ENCODE measurements at regions not wholly inside any gene's neighbourhood (a gene's known extent, or its start where the extent isn't known, plus 50 kb on each side); places are given as distances from the start of the nearest gene placed in this dataset.

DNA sequence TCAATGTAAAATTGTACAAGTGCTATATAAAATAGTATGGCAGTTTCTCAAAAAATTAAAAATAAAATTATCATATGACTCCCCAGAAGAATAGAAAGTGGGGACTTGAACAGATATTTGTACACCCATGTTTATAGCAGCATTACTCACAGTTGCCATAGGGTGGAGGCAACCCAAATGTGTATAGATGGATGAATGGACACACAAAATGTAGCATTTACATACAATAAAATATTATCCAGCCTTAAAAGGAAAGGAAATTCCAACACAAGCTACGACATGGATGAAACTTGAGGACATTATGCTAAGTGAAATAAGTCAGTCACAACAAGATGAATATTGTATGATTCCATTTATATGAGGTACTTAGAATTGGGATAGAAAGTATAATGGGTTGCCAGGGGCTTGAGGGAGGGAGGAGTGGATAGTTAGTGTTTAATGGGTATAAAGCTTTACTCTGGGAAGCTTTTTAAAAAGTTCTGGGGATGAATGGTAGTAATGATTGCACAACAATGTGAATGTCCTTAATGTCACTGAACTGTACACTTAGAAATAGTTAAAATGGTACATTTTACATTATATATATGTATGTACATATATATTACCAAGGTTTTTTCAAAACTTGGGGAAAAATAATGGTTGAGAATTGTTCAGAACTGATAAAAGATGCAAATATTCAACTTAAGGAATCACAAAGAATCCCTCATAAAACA, 53.0 kb upstream of the ADORA3 start:
- Histone ChIP-seq H2BK5ac (ENCODE audit: low read depth, low read length, poor library complexity, severe bottlenecking) (no peak overlapping the region), H4K91ac (ENCODE audit: low read length) (no peak overlapping the region), H3K79me1 (replicated peaks; ENCODE audit: low read length, poor library complexity, severe bottlenecking) (no peaks in the 10 kb centered on the region), H3K4ac (ENCODE audit: low read depth in 1 of 2, low read length in 2 of 2) (no peak overlapping the region), H3K4me3 (ENCODE audit: insufficient read depth in 1 of 2, low read depth in 1 of 2, low read length in 2 of 2) (no peak overlapping the region), H2BK120ac (ENCODE audit: low read depth, low read length) (no peak overlapping the region), H2AK5ac (ENCODE audit: low read length, severe bottlenecking) (no peak overlapping the region), H3K9me3 (ENCODE audit: control insufficient read depth, low read length) (no peaks in the 10 kb centered on the region), H3K23ac (ENCODE audit: low read length in 2 of 2) (no peak overlapping the region), H3K4me2 (ENCODE audit: low read length, poor library complexity, severe bottlenecking) (no peak overlapping the region), H2AFZ (ENCODE audit: low read depth, low read length) (no peak overlapping the region), H3K14ac (ENCODE audit: low read length in 2 of 2) (no peak overlapping the region), H3K27me3 (ENCODE audit: control insufficient read depth in 1 of 2, insufficient read depth in 1 of 2, low read length in 2 of 2) (no peaks in the 10 kb centered on the region), H3K36me3 (ENCODE audit: control insufficient read depth in 1 of 2, insufficient read depth in 2 of 2, low read depth in 1 of 2, low read length in 2 of 2) (no peaks in the 10 kb centered on the region), H4K8ac (ENCODE audit: low read length) (no peak overlapping the region), H2BK12ac (ENCODE audit: low read length in 2 of 2) (no peak overlapping the region), H3K4me1 (ENCODE audit: control insufficient read depth, insufficient read depth, low read depth, low read length) (no peaks in the 10 kb centered on the region), H3K27ac (ENCODE audit: low read length, poor library complexity, severe bottlenecking) (no peak overlapping the region), H3K18ac (ENCODE audit: low read depth in 1 of 2, low read length in 2 of 2) (no peak overlapping the region), H2BK15ac (ENCODE audit: low read depth, poor library complexity, severe bottlenecking) (no peak overlapping the region), H3K9ac (ENCODE audit: low read length) (no peak overlapping the region)
- DNase-seq: no peak
- WGBS: 100% methylated on average over 1 of the region's 1 CpG

GRCh38 chr1:111559736-111560279, 56.4 kb upstream of the ADORA3 start:
- no peak overlapping the region for H3K18ac ChIP-seq (ENCODE audit: low read depth in 1 of 2, low read length in 2 of 2)
- H4K91ac ChIP-seq (ENCODE audit: low read length): no peak overlapping the region
- no peak overlapping the region for H3K23ac ChIP-seq (ENCODE audit: low read length in 2 of 2)
- H2BK5ac ChIP-seq (ENCODE audit: low read depth, low read length, poor library complexity, severe bottlenecking): no peak overlapping the region
- H2AFZ ChIP-seq (ENCODE audit: low read depth, low read length): no peak overlapping the region
- peak overlapping the region; percentile 74 for H3K27ac ChIP-seq (ENCODE audit: low read length, poor library complexity, severe bottlenecking)
- DNase-seq: peak; percentile 40
- H3K9me3 ChIP-seq (ENCODE audit: control insufficient read depth, low read length): no peaks in the 10 kb centered on the region
- no peak overlapping the region for H2BK120ac ChIP-seq (ENCODE audit: low read depth, low read length)
- no peak overlapping the region for H3K14ac ChIP-seq (ENCODE audit: low read length in 2 of 2)
- WGBS: 87% methylated on average over 2 of the region's 3 CpGs
- no peak overlapping the region for H3K9ac ChIP-seq (ENCODE audit: low read length)
- no peaks in the 10 kb centered on the region for H3K27me3 ChIP-seq (ENCODE audit: control insufficient read depth in 1 of 2, insufficient read depth in 1 of 2, low read length in 2 of 2)
- no peak overlapping the region for H3K4me3 ChIP-seq (ENCODE audit: insufficient read depth in 1 of 2, low read depth in 1 of 2, low read length in 2 of 2)
- H3K4me2 ChIP-seq (ENCODE audit: low read length, poor library complexity, severe bottlenecking): no peak overlapping the region
- no peaks in the 10 kb centered on the region for H3K36me3 ChIP-seq (ENCODE audit: control insufficient read depth in 1 of 2, insufficient read depth in 2 of 2, low read depth in 1 of 2, low read length in 2 of 2)
- no peak overlapping the region for H2BK15ac ChIP-seq (ENCODE audit: low read depth, poor library complexity, severe bottlenecking)
- no peak overlapping the region for H4K8ac ChIP-seq (ENCODE audit: low read length)
- H2AK5ac ChIP-seq (ENCODE audit: low read length, severe bottlenecking): no peak overlapping the region
- peaks cover 3% of the 10 kb centered on the region for H3K4me1 ChIP-seq (ENCODE audit: control insufficient read depth, insufficient read depth, low read depth, low read length)
- H3K79me1 ChIP-seq (replicated peaks; ENCODE audit: low read length, poor library complexity, severe bottlenecking): no peaks in the 10 kb centered on the region
- no peak overlapping the region for H3K4ac ChIP-seq (ENCODE audit: low read depth in 1 of 2, low read length in 2 of 2)
- H2BK12ac ChIP-seq (ENCODE audit: low read length in 2 of 2): no peak overlapping the region

- Histone ChIP-seq H3K4me3 (ENCODE audit: insufficient read depth in 1 of 2, low read depth in 1 of 2, low read length in 2 of 2) (no peak overlapping the region), H3K27me3 (ENCODE audit: control insufficient read depth in 1 of 2, insufficient read depth in 1 of 2, low read length in 2 of 2) (no peaks in the 10 kb centered on the region), H3K4ac (ENCODE audit: low read depth in 1 of 2, low read length in 2 of 2) (no peak overlapping the region), H3K79me1 (replicated peaks; ENCODE audit: low read length, poor library complexity, severe bottlenecking) (no peaks in the 10 kb centered on the region), H3K4me2 (ENCODE audit: low read length, poor library complexity, severe bottlenecking) (no peak overlapping the region), H3K18ac (ENCODE audit: low read depth in 1 of 2, low read length in 2 of 2) (no peak overlapping the region), H2BK15ac (ENCODE audit: low read depth, poor library complexity, severe bottlenecking) (no peak overlapping the region), H2BK120ac (ENCODE audit: low read depth, low read length) (no peak overlapping the region), H3K36me3 (ENCODE audit: control insufficient read depth in 1 of 2, insufficient read depth in 2 of 2, low read depth in 1 of 2, low read length in 2 of 2) (no peaks in the 10 kb centered on the region), H2AK5ac (ENCODE audit: low read length, severe bottlenecking) (no peak overlapping the region), H3K14ac (ENCODE audit: low read length in 2 of 2) (no peak overlapping the region), H3K23ac (ENCODE audit: low read length in 2 of 2) (no peak overlapping the region), H4K8ac (ENCODE audit: low read length) (no peak overlapping the region), H3K9me3 (ENCODE audit: control insufficient read depth, low read length) (no peaks in the 10 kb centered on the region), H2AFZ (ENCODE audit: low read depth, low read length) (no peak overlapping the region), H4K91ac (ENCODE audit: low read length) (no peak overlapping the region), H3K27ac (ENCODE audit: low read length, poor library complexity, severe bottlenecking) (no peak overlapping the region), H3K9ac (ENCODE audit: low read length) (no peak overlapping the region), H2BK12ac (ENCODE audit: low read length in 2 of 2) (no peak overlapping the region), H3K4me1 (ENCODE audit: control insufficient read depth, insufficient read depth, low read depth, low read length) (peaks cover 3% of the 10 kb centered on the region), H2BK5ac (ENCODE audit: low read depth, low read length, poor library complexity, severe bottlenecking) (peak overlapping the region; percentile 40)
- WGBS: 98% methylated on average over 4 of the region's 4 CpGs
- DNase-seq: no peak
Measured at GRCh38 chr1:111561328-111561727, 57.9 kb upstream of the ADORA3 start.

DNA sequence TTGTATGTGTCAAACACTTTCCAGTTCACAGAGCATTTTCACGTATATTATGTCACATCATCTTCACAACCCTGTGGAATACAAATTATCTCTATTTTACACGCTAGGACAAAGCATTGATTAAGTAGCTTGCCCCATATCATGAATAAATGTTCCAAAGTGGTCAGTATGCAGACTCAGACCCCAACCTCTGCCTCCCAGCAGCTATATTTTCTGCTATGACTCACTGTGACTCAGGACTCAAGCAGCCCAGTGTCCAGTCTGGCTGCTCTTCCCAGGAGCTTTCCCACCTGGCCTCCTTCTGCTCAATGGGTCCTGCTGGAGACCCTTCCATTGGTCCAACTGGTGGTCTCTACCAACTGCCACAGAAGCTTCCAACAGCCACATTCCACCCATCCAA, 56.0 kb upstream of the RAP1A start:
- no peak overlapping the region for H3K23ac ChIP-seq (ENCODE audit: low read length in 2 of 2)
- H3K4me3 ChIP-seq (ENCODE audit: insufficient read depth in 1 of 2, low read depth in 1 of 2, low read length in 2 of 2): no peak overlapping the region
- H3K9me3 ChIP-seq (ENCODE audit: control insufficient read depth, low read length): no peaks in the 10 kb centered on the region
- H2AFZ ChIP-seq (ENCODE audit: low read depth, low read length): no peak overlapping the region
- H3K9ac ChIP-seq (ENCODE audit: low read length): no peak overlapping the region
- DNase-seq: peak; percentile 89
- no peak overlapping the region for H2BK120ac ChIP-seq (ENCODE audit: low read depth, low read length)
- H2BK5ac ChIP-seq (ENCODE audit: low read depth, low read length, poor library complexity, severe bottlenecking): no peak overlapping the region
- no peak overlapping the region for H3K4me2 ChIP-seq (ENCODE audit: low read length, poor library complexity, severe bottlenecking)
- H3K27ac ChIP-seq (ENCODE audit: low read length, poor library complexity, severe bottlenecking): no peak overlapping the region
- H3K14ac ChIP-seq (ENCODE audit: low read length in 2 of 2): no peak overlapping the region
- H2BK12ac ChIP-seq (ENCODE audit: low read length in 2 of 2): peak overlapping the region in 1 of 2 experiments; percentile 31
- H4K91ac ChIP-seq (ENCODE audit: low read length): no peak overlapping the region
- peak overlapping the region in 1 of 2 experiments; percentile 57 for H3K18ac ChIP-seq (ENCODE audit: low read depth in 1 of 2, low read length in 2 of 2)
- peaks cover 3% of the 10 kb centered on the region for H3K4me1 ChIP-seq (ENCODE audit: control insufficient read depth, insufficient read depth, low read depth, low read length)
- no peaks in the 10 kb centered on the region for H3K79me1 ChIP-seq (replicated peaks; ENCODE audit: low read length, poor library complexity, severe bottlenecking)
- H2BK15ac ChIP-seq (ENCODE audit: low read depth, poor library complexity, severe bottlenecking): no peak overlapping the region
- H3K27me3 ChIP-seq (ENCODE audit: control insufficient read depth in 1 of 2, insufficient read depth in 1 of 2, low read length in 2 of 2): no peaks in the 10 kb centered on the region
- H2AK5ac ChIP-seq (ENCODE audit: low read length, severe bottlenecking): no peak overlapping the region
- no peaks in the 10 kb centered on the region for H3K36me3 ChIP-seq (ENCODE audit: control insufficient read depth in 1 of 2, insufficient read depth in 2 of 2, low read depth in 1 of 2, low read length in 2 of 2)
- no peak overlapping the region for H4K8ac ChIP-seq (ENCODE audit: low read length)
- 7% methylated on average over 2 of the region's 2 CpGs for WGBS
- peak overlapping the region in 1 of 2 experiments; percentile 70 for H3K4ac ChIP-seq (ENCODE audit: low read depth in 1 of 2, low read length in 2 of 2)

Measured in mesenchymal stem cell (in vitro differentiated cells and primary cell).